ENCODE measurements at regions not wholly inside any gene's neighbourhood (a gene's known extent, or its start where the extent isn't known, plus 50 kb on each side); places are given as distances from the start of the nearest gene placed in this dataset.

DNA sequence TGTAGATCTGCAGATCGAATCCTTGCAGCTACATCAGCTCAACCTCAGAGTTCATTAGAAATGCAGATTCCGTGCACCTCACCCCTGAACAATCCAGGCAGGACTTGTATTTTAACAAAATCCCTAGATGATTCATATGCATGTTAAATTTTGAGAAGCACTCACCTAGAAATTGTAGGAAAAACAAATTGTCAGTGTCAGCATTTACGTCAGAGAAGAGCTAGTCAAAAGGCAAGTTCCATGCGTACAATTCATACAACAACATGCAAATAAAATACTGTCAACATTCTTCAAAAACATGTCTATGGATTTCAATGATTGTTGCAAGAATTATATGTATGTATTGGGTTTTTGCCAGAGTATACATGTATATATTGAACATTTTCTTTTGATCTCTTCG lies 504.5 kb downstream of the NLGN4X start:
- Histone ChIP-seq H3K79me2 (no peaks in the 10 kb centered on the region), H3K4me2 (ENCODE audit: low read length) (no peak overlapping the region), H2AFZ (no peak overlapping the region), H3K27me3 (ENCODE audit: control insufficient read depth, insufficient read depth, low read length) (no peaks in the 10 kb centered on the region), H3K9ac (no peak overlapping the region), H3K27ac (no peak overlapping the region), H3K4me3 (ENCODE audit: low read depth, low read length) (no peak overlapping the region), H3K4me1 (no peaks in the 10 kb centered on the region), H3K9me3 (ENCODE audit: control insufficient read depth, low read length) (no peaks in the 10 kb centered on the region), H3K36me3 (ENCODE audit: control insufficient read depth, insufficient read depth, low read length) (no peaks in the 10 kb centered on the region)
- TF ChIP-seq, protein P1, sequence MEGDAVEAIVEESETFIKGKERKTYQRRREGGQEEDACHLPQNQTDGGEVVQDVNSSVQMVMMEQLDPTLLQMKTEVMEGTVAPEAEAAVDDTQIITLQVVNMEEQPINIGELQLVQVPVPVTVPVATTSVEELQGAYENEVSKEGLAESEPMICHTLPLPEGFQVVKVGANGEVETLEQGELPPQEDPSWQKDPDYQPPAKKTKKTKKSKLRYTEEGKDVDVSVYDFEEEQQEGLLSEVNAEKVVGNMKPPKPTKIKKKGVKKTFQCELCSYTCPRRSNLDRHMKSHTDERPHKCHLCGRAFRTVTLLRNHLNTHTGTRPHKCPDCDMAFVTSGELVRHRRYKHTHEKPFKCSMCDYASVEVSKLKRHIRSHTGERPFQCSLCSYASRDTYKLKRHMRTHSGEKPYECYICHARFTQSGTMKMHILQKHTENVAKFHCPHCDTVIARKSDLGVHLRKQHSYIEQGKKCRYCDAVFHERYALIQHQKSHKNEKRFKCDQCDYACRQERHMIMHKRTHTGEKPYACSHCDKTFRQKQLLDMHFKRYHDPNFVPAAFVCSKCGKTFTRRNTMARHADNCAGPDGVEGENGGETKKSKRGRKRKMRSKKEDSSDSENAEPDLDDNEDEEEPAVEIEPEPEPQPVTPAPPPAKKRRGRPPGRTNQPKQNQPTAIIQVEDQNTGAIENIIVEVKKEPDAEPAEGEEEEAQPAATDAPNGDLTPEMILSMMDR (IDR thresholded peaks at IDR 0.05) = no peak

- Histone ChIP-seq H3K9me3 (ENCODE audit: control insufficient read depth, low read length) (no peaks in the 10 kb centered on the region), H3K79me2 (no peaks in the 10 kb centered on the region)
- TF ChIP-seq, protein P1 (IDR thresholded peaks at IDR 0.05) = no peak
These were observed 510.0 kb downstream of the NLGN4X start for GRCh38 chrX:5718651-5719050.

DNA sequence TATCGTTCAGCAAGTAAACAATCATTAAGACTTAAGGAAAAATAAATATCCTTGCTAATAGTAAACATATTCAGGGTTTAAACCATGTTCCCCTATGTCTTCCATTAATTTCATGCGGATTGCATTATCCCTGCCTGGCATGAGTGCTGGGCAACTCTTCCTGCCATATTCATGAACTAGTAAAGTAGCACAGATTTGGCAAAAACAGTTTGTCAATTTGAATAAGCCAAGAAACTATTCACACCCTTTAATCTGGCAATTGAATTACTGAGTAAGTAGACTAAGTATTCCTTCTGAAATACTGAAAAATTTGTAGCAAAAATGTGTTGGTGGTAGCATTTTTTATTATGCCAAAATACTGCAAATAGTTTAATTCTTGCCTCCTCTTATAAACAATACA lies 512.0 kb downstream of the NLGN4X start:
- Histone ChIP-seq H2AFZ (no peak overlapping the region), H3K4me3 (ENCODE audit: low read depth, low read length) (no peak overlapping the region), H3K4me2 (ENCODE audit: low read length) (no peak overlapping the region), H3K9ac (no peak overlapping the region), H3K4me1 (no peaks in the 10 kb centered on the region), H3K27me3 (ENCODE audit: control insufficient read depth, insufficient read depth, low read length) (no peaks in the 10 kb centered on the region), H3K9me3 (ENCODE audit: control insufficient read depth, low read length) (no peaks in the 10 kb centered on the region), H3K79me2 (no peaks in the 10 kb centered on the region), H3K36me3 (ENCODE audit: control insufficient read depth, insufficient read depth, low read length) (no peaks in the 10 kb centered on the region), H3K27ac (no peak overlapping the region)
- TF ChIP-seq, protein P1 (IDR thresholded peaks at IDR 0.05) = no peak

More at GRCh38 chrX:5718651-5719050, 510.0 kb downstream of the NLGN4X start:
- no peak overlapping the region for H3K27ac ChIP-seq
- no peak overlapping the region for H3K4me2 ChIP-seq (ENCODE audit: low read length)
- no peaks in the 10 kb centered on the region for H3K4me1 ChIP-seq
- H2AFZ ChIP-seq = no peak overlapping the region
- H3K36me3 ChIP-seq (ENCODE audit: control insufficient read depth, insufficient read depth, low read length) = no peaks in the 10 kb centered on the region
- H3K9ac ChIP-seq = no peak overlapping the region
- no peaks in the 10 kb centered on the region for H3K27me3 ChIP-seq (ENCODE audit: control insufficient read depth, insufficient read depth, low read length)
- H3K4me3 ChIP-seq (ENCODE audit: low read depth, low read length) = no peak overlapping the region

GRCh38 chrX:5708251-5708650 lies 520.4 kb downstream of the NLGN4X start:
- H3K4me3 ChIP-seq (ENCODE audit: low read depth, low read length) = no peak overlapping the region
- TF ChIP-seq, protein P1 (IDR thresholded peaks at IDR 0.05) = no peak
- H3K4me2 ChIP-seq (ENCODE audit: low read length) = no peak overlapping the region
- H3K9ac ChIP-seq = no peak overlapping the region
- H3K27ac ChIP-seq = no peak overlapping the region
- no peaks in the 10 kb centered on the region for H3K36me3 ChIP-seq (ENCODE audit: control insufficient read depth, insufficient read depth, low read length)
- no peaks in the 10 kb centered on the region for H3K4me1 ChIP-seq
- no peaks in the 10 kb centered on the region for H3K79me2 ChIP-seq
- H3K9me3 ChIP-seq (ENCODE audit: control insufficient read depth, low read length) = no peaks in the 10 kb centered on the region
- H2AFZ ChIP-seq = no peak overlapping the region
- no peaks in the 10 kb centered on the region for H3K27me3 ChIP-seq (ENCODE audit: control insufficient read depth, insufficient read depth, low read length)

- Histone ChIP-seq H3K4me2 (ENCODE audit: low read length) (no peak overlapping the region), H3K27me3 (ENCODE audit: control insufficient read depth, insufficient read depth, low read length) (no peaks in the 10 kb centered on the region), H2AFZ (no peak overlapping the region), H3K9ac (no peak overlapping the region), H3K27ac (no peak overlapping the region), H3K4me1 (no peaks in the 10 kb centered on the region), H3K36me3 (ENCODE audit: control insufficient read depth, insufficient read depth, low read length) (no peaks in the 10 kb centered on the region), H3K9me3 (ENCODE audit: control insufficient read depth, low read length) (no peaks in the 10 kb centered on the region), H3K79me2 (no peaks in the 10 kb centered on the region), H3K4me3 (ENCODE audit: low read depth, low read length) (no peak overlapping the region)
- TF ChIP-seq, protein P1 (IDR thresholded peaks at IDR 0.05) = no peak
These were observed 525.8 kb downstream of the NLGN4X start for GRCh38 chrX:5702890-5703289.

All from parathyroid adenoma (tissue), 2 donors.